Parathyroid adenoma (tissue), 2 donors: ENCODE measurements at regions not wholly inside any gene's neighbourhood (a gene's known extent, or its start where the extent isn't known, plus 50 kb on each side); places are given as distances from the start of the nearest gene placed in this dataset.

ENCODE experiments used
- H2AFZ ChIP-seq: fragments of 300-600 bp; sonication (generic); one replicate; pipeline ENCODE4 v1.7.0; 2017; ENCODE audit warnings: antibody characterized with exemption, mild to moderate bottlenecking
- H3K27ac ChIP-seq: fragments of 300-600 bp; sonication (generic); one replicate; pipeline ENCODE4 v1.7.0; 2017
- H3K27me3 ChIP-seq: fragments of 300-600 bp; sonication (generic); one replicate; pipeline ENCODE4 v1.7.0; 2017; ENCODE audit warnings: low read length; ENCODE audit not compliant: control insufficient read depth, insufficient read depth
- H3K36me3 ChIP-seq: fragments of 300-600 bp; sonication (generic); one replicate; pipeline ENCODE4 v1.7.0; 2017; ENCODE audit warnings: low read length; ENCODE audit not compliant: control insufficient read depth, insufficient read depth
- H3K4me1 ChIP-seq: fragments of 300-600 bp; sonication (generic); one replicate; pipeline ENCODE4 v1.7.0; 2017; ENCODE audit warnings: control low read depth
- H3K4me2 ChIP-seq: fragments of 300-600 bp; sonication (generic); one replicate; pipeline ENCODE4 v1.7.0; 2017; ENCODE audit warnings: low read length
- H3K4me3 ChIP-seq: fragments of 300-600 bp; sonication (generic); one replicate; pipeline ENCODE4 v1.7.0; 2017; ENCODE audit warnings: low read depth, low read length
- H3K79me2 ChIP-seq: fragments of 300-600 bp; sonication (generic); one replicate; pipeline ENCODE4 v1.7.0; 2017; ENCODE audit warnings: control low read depth
- H3K9ac ChIP-seq: fragments of 300-600 bp; sonication (generic); one replicate; pipeline ENCODE4 v1.7.0; 2017; ENCODE audit warnings: mild to moderate bottlenecking
- H3K9me3 ChIP-seq: fragments of 300-600 bp; sonication (generic); one replicate; pipeline ENCODE4 v1.7.0; 2017; ENCODE audit warnings: low read length; ENCODE audit not compliant: control insufficient read depth
- TF ChIP-seq, protein P1 (sequence below): fragments of 300-600 bp; sonication (generic); IDR thresholded peaks from one replicate; pipeline ENCODE4 v1.7.0; 2017; ENCODE audit warnings: antibody characterized with exemption, mild to moderate bottlenecking
- donor health status: primary hyperparathyroidism.

DNA sequence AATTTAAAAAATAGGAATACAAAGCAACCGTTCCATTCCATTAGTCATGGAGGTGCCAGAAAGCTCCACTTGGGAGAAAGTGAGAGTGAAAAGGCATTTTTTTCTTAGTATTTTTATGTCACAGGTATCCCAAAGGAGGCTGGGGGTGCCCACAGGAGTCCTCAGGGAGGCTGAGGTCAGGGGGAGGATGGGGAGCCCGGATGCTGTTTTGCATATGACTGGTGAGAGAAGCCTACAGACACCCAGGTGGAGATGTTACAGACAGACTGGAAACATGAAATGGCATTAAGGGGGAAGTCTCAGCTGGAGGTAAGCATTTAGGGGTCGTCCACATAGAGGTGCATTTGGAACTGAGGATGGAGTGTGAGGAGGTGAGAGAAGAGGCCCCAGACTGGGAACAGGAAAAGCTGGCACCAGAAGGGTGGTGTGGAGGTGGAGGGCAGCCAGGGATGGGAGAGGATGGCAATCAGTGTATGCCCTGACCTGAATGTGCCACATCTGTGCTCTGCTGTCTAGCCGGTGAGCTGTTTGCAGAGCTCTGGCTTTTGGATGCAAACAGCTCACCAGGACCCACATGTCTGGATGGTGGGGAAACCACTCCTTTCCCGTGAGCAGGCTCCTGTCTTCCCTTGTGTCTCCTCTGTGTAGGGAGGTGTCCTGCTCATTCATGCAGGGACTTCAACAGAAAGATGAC is 101.1 kb downstream of the RAMP3 start:
- TF ChIP-seq, protein P1, sequence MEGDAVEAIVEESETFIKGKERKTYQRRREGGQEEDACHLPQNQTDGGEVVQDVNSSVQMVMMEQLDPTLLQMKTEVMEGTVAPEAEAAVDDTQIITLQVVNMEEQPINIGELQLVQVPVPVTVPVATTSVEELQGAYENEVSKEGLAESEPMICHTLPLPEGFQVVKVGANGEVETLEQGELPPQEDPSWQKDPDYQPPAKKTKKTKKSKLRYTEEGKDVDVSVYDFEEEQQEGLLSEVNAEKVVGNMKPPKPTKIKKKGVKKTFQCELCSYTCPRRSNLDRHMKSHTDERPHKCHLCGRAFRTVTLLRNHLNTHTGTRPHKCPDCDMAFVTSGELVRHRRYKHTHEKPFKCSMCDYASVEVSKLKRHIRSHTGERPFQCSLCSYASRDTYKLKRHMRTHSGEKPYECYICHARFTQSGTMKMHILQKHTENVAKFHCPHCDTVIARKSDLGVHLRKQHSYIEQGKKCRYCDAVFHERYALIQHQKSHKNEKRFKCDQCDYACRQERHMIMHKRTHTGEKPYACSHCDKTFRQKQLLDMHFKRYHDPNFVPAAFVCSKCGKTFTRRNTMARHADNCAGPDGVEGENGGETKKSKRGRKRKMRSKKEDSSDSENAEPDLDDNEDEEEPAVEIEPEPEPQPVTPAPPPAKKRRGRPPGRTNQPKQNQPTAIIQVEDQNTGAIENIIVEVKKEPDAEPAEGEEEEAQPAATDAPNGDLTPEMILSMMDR, result no peak
- no peak overlapping the region for H3K27ac ChIP-seq
- H3K79me2 ChIP-seq, result no peaks in the 10 kb centered on the region
- H3K9me3 ChIP-seq, result no peaks in the 10 kb centered on the region
- no peak overlapping the region for H3K4me2 ChIP-seq
- no peaks in the 10 kb centered on the region for H3K27me3 ChIP-seq
- no peak overlapping the region for H3K4me3 ChIP-seq
- H2AFZ ChIP-seq, result no peak overlapping the region
- no peak overlapping the region for H3K9ac ChIP-seq
- H3K36me3 ChIP-seq, result no peaks in the 10 kb centered on the region
- no peaks in the 10 kb centered on the region for H3K4me1 ChIP-seq

DNA sequence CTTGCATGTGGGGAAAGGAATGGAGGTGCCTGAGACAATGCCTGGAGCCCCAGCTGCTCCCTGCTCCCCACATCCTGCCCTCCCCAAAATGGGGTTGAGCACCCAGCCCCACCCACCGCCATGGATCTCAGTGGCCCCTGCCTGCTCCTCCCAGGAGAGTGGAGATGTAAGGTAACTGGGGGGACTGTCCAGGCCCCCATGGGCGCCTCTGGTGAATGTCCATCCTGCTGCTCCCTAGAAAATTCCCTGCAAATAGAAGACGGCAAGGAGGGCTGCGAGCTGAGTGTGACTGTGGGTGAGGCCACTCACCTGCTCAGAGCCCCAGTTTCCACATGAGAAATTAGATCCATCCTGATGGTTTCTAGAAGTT is 101.6 kb downstream of the RAMP3 start:
- Histone ChIP-seq H3K4me3 (no peak overlapping the region), H3K36me3 (no peaks in the 10 kb centered on the region), H3K79me2 (no peaks in the 10 kb centered on the region), H3K27me3 (no peaks in the 10 kb centered on the region), H3K4me1 (no peaks in the 10 kb centered on the region), H3K27ac (no peak overlapping the region), H2AFZ (no peak overlapping the region), H3K9ac (no peak overlapping the region), H3K4me2 (no peak overlapping the region), H3K9me3 (no peaks in the 10 kb centered on the region)
- TF ChIP-seq, protein P1, result no peak

DNA sequence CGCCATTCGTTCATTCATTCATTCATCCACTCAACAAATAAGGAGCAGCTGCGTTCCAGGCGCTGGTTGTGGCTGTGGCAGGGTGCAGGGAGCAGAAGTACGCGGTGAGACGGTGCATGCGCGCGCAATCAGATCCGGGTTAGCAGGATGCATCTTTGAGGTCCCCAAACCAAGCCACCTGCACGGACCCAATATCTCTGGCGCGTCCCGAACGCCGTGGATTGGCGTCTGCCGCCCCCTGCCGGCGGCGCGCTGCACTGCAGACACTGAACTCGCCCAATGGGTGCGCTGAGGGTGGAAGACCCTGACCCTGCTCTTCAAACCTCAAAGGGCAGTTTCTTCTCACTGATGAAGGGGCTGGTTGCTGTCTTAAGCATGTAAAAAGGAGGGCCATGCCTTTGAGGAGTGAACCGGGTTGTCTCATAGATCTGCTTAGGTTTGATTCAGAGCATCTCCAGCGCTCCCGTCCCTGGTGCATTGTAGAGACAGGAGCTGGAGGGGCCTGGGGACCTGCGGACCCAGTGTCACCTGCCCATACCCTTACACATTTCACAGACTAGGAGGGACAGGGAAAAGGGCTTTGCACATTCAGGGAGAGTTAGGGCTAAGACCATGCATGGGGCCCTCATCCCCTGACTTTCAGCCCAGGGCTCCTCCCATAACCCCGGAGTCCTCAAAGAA is 102.5 kb downstream of the RAMP3 start:
- H3K4me2 ChIP-seq, result no peak overlapping the region
- H3K9ac ChIP-seq, result no peak overlapping the region
- H3K79me2 ChIP-seq, result no peaks in the 10 kb centered on the region
- no peak overlapping the region for H2AFZ ChIP-seq
- H3K4me3 ChIP-seq, result no peak overlapping the region
- TF ChIP-seq, protein P1, result peak; percentile 88
- H3K4me1 ChIP-seq, result no peaks in the 10 kb centered on the region
- H3K27me3 ChIP-seq, result no peaks in the 10 kb centered on the region
- H3K9me3 ChIP-seq, result no peaks in the 10 kb centered on the region
- H3K36me3 ChIP-seq, result no peaks in the 10 kb centered on the region
- H3K27ac ChIP-seq, result no peak overlapping the region

DNA sequence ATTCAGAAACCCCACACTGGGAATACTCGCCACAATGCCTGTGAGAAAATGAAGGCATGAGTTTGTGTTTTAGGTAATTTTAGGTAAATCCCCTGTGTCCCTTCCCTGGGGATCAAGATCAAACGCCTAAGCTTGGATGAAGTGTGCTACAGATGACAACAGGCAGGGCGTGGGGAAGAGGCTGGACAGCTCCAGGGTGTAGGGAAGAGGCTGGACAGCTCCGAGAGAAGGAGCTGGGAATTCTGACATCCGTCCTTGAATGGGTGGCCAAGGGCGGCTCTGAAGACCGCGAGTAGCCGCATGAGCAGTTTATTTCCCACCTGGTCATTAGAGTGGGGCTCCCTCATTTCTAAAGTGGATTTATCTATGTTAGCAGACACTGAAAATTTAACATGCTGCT is 109.7 kb downstream of the RAMP3 start:
- Histone ChIP-seq H3K4me2 (no peak overlapping the region), H3K36me3 (no peaks in the 10 kb centered on the region), H3K27me3 (no peaks in the 10 kb centered on the region), H3K9me3 (no peaks in the 10 kb centered on the region), H3K4me1 (no peaks in the 10 kb centered on the region), H3K4me3 (no peak overlapping the region), H3K27ac (no peak overlapping the region), H2AFZ (no peak overlapping the region), H3K9ac (no peak overlapping the region), H3K79me2 (no peaks in the 10 kb centered on the region)
- TF ChIP-seq, protein P1, result no peak

DNA sequence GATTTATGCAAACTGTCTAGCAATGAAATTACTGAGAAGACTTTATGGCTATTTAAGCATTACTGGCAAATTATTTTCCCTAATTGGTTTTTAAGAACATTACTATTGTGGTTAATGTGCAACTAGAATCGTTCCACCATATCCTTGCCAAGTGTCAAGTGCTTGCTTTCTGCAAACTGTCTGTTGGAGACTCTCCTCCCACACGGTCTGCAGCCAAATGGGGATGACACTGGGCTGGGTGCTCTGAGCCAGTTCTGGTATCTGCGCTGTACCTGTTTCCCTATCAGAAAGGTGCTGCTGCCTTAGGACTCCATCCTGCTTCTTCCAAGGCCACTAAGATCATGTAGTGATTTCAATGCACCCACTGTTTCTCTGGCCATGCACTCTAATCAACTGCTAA is 110.4 kb downstream of the RAMP3 start:
- H3K27ac ChIP-seq, result no peak overlapping the region
- no peak overlapping the region for H3K4me3 ChIP-seq
- no peaks in the 10 kb centered on the region for H3K36me3 ChIP-seq
- no peaks in the 10 kb centered on the region for H3K9me3 ChIP-seq
- no peaks in the 10 kb centered on the region for H3K79me2 ChIP-seq
- TF ChIP-seq, protein P1, result no peak
- no peaks in the 10 kb centered on the region for H3K27me3 ChIP-seq
- H3K9ac ChIP-seq, result no peak overlapping the region
- H3K4me2 ChIP-seq, result no peak overlapping the region
- no peaks in the 10 kb centered on the region for H3K4me1 ChIP-seq
- H2AFZ ChIP-seq, result no peak overlapping the region
